GM18868 (cell line): ENCODE measurements at regions not wholly inside any gene's neighbourhood (a gene's known extent, or its start where the extent isn't known, plus 50 kb on each side); places are given as distances from the start of the nearest gene placed in this dataset.

ENCODE experiments used
- ATAC-seq: cut with Tn5 transposase; IDR thresholded peaks from one replicate; pipeline ENCODE4 v1.9.1; 2021; ENCODE audit warnings: mild to moderate bottlenecking, moderate library complexity; ENCODE audit not compliant: unreplicated experiment

GRCh38 chr20:52590100-52590499 is 382.1 kb upstream of the TSHZ2 start:
- no peak for ATAC-seq

GRCh38 chr20:52589251-52589812 is 382.8 kb upstream of the TSHZ2 start:
- no peak for ATAC-seq

DNA sequence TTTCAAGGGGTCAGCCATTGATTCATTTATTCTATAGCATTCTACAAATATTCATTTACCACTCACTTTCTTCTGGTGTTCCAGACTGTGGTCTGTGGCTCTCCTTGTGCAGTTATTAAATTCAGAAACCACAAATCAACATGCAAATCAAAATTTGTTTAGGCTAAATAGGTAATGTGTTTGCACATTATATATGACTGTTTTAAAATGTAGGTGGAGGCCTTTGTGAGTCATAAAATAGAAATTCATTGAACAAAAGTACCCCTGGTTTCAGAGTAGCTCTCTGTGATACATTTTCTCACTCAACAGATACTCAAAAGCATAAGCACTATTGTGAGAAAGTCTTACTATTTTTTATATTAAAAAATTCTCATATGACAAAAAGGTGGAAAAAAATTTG is 385.5 kb upstream of the TSHZ2 start:
- ATAC-seq = no peak

- ATAC-seq = no peak
Measured at GRCh38 chr20:52585333-52585732, 386.8 kb upstream of the TSHZ2 start.

DNA sequence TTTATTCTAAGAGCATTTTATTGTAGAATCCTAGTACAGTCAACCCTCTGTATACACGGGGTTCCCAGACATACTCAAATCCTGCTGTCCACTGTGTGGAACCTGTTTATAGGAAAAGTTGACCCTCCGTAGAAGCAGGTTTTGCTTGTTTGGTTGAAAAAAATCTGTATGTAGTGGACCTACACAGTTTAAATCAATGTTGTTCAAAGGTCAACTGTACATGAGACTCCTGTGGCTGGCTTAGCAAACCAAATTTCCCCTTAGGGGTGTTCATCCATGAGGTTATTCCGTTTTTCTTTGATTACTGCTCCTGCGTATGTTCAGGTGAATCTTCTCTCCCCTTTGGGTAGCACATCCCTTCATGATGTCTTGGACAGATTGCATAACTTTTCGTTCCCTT is 387.0 kb upstream of the ZFP64 start:
- ATAC-seq = no peak

DNA sequence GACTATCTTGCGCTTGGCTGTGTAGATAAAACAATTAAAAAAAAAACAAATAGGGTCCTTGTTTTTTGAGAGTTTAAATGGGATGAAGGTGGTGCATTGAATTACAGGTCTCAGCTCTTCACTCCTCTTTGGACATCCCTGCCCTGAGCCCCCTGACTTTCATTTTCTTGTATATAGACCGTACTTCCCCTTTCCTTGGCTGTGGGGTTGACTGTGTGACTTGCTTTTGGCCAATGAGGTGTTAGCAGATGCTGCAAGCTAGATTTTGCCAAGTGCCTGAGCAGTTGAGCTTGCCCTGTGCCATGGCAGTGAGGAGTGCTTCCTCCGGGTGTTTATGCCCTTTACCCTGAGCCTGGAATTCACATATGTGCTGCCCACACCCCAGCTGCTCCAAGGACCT is 386.1 kb upstream of the ZFP64 start:
- no peak for ATAC-seq

GRCh38 chr20:52572687-52573086 is 381.1 kb upstream of the ZFP64 start:
- no peak for ATAC-seq

- ATAC-seq = no peak
Measured at GRCh38 chr20:52569201-52569600, 377.6 kb upstream of the ZFP64 start.

GRCh38 chr20:52565614-52566013 is 374.0 kb upstream of the ZFP64 start:
- no peak for ATAC-seq

GRCh38 chr20:52564594-52564993 is 373.0 kb upstream of the ZFP64 start:
- no peak for ATAC-seq

DNA sequence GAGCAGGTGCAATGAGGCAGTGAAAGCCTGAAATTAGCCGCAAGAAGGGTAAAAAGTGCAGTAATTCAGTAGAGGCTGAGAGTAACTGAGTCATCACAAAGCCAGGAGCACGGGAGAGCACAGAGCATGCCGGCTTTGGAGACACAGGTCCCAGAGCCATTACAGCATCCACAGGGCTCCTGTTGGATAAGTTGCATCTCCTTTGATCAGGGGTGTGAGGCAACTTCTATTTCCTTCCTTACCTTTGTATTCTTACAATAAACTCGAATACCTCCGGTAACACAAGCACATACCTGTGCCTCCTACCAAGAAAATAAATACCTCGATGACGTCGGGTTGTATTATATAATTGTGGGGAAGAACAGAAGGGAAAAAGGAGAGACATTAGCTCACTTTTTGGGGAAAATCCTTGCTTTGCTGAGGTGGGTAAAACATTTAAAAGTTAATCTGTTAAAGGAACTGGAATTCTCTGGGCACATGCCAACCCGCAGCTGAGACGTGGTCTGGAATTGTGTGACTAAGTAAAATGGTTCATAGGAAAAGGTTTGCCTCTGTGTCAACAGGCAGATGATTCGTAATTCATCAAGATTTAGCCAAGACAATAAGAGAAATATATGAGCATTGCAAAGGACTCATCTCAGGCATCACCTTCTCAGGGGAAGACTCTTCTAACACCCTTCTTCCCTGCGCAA is 360.7 kb upstream of the ZFP64 start:
- no peak for ATAC-seq

DNA sequence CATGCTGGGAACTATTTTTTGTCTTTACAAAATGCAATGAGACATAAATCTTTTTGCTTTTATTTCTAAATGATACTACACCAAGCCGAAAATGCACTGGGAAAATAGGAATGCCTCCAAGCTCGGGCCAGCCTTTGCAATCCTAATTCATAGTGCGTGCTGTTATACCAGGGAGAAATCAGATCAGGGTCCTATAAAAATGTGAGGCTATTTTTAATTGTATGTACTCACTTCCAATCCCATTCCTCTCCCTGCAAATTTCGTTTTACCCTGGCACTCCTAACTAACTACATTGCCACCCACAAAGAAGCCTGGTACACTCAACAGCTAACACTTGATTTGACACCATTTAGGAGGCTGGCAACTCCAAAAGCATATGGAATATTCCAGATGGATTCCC is 350.6 kb upstream of the ZFP64 start:
- ATAC-seq = no peak

GRCh38 chr20:52540509-52540908 is 348.9 kb upstream of the ZFP64 start:
- ATAC-seq = no peak

DNA sequence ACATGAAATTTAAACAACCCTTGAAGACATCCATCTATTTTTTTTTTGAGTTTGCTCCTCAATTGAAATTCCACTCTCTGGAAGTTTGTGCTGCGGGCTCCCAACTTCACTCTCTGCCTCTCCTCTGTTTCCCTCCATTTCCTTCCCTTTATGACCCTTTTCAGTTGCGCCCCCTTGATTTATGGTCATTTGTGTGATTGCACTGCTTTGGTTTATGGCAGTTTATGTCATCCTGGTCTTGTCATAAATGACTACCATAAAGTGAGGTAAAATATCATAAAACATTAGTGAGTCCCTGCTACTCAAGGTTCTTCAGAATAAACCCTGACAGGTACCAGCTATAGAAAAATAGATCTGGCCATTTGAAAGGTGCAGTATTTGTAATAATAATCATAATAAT is 348.3 kb upstream of the ZFP64 start:
- no peak for ATAC-seq

DNA sequence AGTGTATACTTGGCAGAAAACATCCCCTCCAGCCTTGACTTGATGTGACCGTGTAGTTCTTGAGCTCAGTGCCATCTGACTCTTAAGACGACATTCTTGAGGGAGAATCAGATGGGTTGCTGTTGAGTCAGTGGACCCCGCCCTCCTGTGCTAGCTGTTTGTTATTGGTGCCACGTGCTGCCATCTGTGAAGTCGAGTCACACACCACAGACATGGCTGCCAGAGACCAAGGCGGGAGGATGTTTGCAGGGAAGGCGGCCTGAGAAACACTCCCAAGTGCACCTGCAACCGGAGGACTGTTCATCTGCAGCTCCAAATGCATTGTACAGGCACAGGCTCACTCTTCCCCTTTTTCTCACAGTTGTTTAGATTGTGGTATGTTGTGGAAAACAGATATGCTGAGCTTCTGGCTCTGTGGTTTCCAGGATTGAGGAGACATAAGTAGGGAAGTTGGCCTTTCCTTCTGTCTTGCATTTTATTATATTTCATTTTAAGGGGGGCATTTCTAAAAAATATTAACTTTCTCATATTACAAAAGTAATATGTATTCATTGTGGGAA is 345.3 kb upstream of the ZFP64 start:
- no peak for ATAC-seq

DNA sequence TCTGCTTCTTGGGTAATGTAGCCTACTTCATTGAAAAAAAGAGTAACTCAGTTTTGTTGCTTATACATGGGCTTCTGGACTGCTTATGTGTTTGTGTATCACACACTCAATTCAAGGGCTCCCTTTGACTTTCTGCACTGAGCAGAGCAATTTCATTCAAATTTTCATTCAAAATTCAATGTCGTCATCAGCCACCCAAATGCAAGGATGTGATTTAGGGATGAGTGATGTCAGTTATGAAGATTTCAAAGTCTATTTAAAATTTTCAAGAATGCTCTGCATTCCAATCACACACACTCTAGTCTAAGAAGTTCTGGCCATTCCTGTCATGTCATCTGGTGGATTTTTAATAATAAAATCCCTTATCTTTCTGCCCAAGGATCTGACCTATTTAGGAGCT is 344.5 kb upstream of the ZFP64 start:
- no peak for ATAC-seq

GRCh38 chr20:52534616-52535015 is 343.0 kb upstream of the ZFP64 start:
- no peak for ATAC-seq

DNA sequence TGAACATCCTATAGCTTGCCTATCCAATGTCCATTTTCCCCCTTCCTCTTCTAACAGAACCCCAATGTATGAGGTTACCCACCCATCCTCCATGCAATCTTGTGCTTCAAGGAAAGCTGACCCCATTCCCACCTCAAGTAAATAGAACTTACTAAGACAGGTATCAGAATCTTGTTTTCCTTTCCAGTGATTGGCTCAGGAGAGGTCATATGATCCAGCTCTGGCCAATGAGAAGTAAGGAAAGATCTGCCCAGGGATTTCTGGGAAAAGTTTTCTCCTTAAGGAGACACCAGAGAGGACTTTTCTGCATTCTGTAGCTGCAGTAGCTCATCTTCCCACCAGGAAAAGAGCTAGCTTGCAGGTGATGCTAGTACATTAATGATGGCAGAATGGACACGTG is 341.8 kb upstream of the ZFP64 start:
- ATAC-seq = no peak

GRCh38 chr20:52532674-52533073 is 341.1 kb upstream of the ZFP64 start:
- no peak for ATAC-seq

- no peak for ATAC-seq
Measured at GRCh38 chr20:52530571-52530970, 339.0 kb upstream of the ZFP64 start.

GRCh38 chr20:52529826-52530225 is 338.2 kb upstream of the ZFP64 start:
- no peak for ATAC-seq

- ATAC-seq = no peak
Measured at GRCh38 chr20:52524861-52525260, 333.3 kb upstream of the ZFP64 start.

- ATAC-seq = no peak
Measured at GRCh38 chr20:52518735-52519134, 327.2 kb upstream of the ZFP64 start.
